ENCODE measurements at regions not wholly inside any gene's neighbourhood (a gene's known extent, or its start where the extent isn't known, plus 50 kb on each side); places are given as distances from the start of the nearest gene placed in this dataset.

GRCh38 chr7:144937199-144937598 is 101.3 kb upstream of the TPK1 start:
- no peak for TF ChIP-seq POLR2A (IDR thresholded peaks at IDR 0.05)
- no peak for TF ChIP-seq CTCF (IDR thresholded peaks at IDR 0.05)
- Histone ChIP-seq H3K4me1 (replicated peaks in 1 of 2) (no peaks in the 10 kb centered on the region), H3K36me3 (replicated peaks in 1 of 2) (no peaks in the 10 kb centered on the region), H3K27me3 (no peaks in the 10 kb centered on the region), H3K9me3 (replicated peaks in 1 of 3) (no peaks in the 10 kb centered on the region), H3K4me3 (no peak overlapping the region), H3K27ac (no peak overlapping the region)
- WGBS, 4 donors, result 26 to 78% (median 40%) methylated on average over 1 to 2 of the region's 2 CpGs
- intact Hi-C loops (cut with DNase I), result no loop called here
- no peak for DNase-seq

- intact Hi-C loops (cut with DNase I), result no loop called here
- Histone ChIP-seq H3K9me3 (replicated peaks in 1 of 3) (no peaks in the 10 kb centered on the region), H3K4me3 (no peak overlapping the region), H3K27ac (no peak overlapping the region), H3K36me3 (replicated peaks in 1 of 2) (no peaks in the 10 kb centered on the region), H3K27me3 (no peaks in the 10 kb centered on the region), H3K4me1 (replicated peaks in 1 of 2) (no peaks in the 10 kb centered on the region)
- 50 to 58% (median 50%) methylated on average over 1 of the region's 1 CpG for WGBS, 4 donors
- TF ChIP-seq POLR2A (IDR thresholded peaks at IDR 0.05) (no peak), CTCF (IDR thresholded peaks at IDR 0.05) (no peak)
- no peak for DNase-seq
These were observed 100.5 kb upstream of the TPK1 start for GRCh38 chr7:144936314-144936713.

- intact Hi-C loops (cut with DNase I), result no loop called here
These were observed 74.6 kb upstream of the TPK1 start for GRCh38 chr7:144910411-144910810.

GRCh38 chr7:144908943-144909556 is 73.2 kb upstream of the TPK1 start:
- Histone ChIP-seq H3K27ac (no peak overlapping the region), H3K4me3 (no peak overlapping the region), H3K36me3 (replicated peaks in 1 of 2) (no peaks in the 10 kb centered on the region), H3K9me3 (replicated peaks in 1 of 3) (no peaks in the 10 kb centered on the region), H3K4me1 (replicated peaks in 1 of 2) (no peaks in the 10 kb centered on the region), H3K27me3 (no peaks in the 10 kb centered on the region)
- TF ChIP-seq CTCF (IDR thresholded peaks at IDR 0.05) (no peak), POLR2A (IDR thresholded peaks at IDR 0.05) (no peak)
- intact Hi-C loops (cut with DNase I), result no loop called here
- 65 to 80% (median 69%) methylated on average over 4 of the region's 4 CpGs for WGBS, 4 donors
- DNase-seq, result no peak

More at GRCh38 chr7:144910411-144910810, 74.6 kb upstream of the TPK1 start:
- no peaks in the 10 kb centered on the region for H3K36me3 ChIP-seq (replicated peaks in 1 of 2)
- no peak overlapping the region for H3K27ac ChIP-seq
- no peaks in the 10 kb centered on the region for H3K27me3 ChIP-seq
- DNase-seq, result no peak
- WGBS, 4 donors, result 59 to 69% (median 65%) methylated on average over 6 of the region's 6 CpGs
- no peak for TF ChIP-seq POLR2A (IDR thresholded peaks at IDR 0.05)
- no peak for TF ChIP-seq CTCF (IDR thresholded peaks at IDR 0.05)
- H3K4me1 ChIP-seq (replicated peaks in 1 of 2), result no peaks in the 10 kb centered on the region
- H3K4me3 ChIP-seq, result no peak overlapping the region
- H3K9me3 ChIP-seq (replicated peaks in 1 of 3), result no peaks in the 10 kb centered on the region
